Astrocyte (in vitro differentiated cells and primary cell): ENCODE measurements at regions not wholly inside any gene's neighbourhood (a gene's known extent, or its start where the extent isn't known, plus 50 kb on each side); places are given as distances from the start of the nearest gene placed in this dataset.

Experiments
- EZH2 ChIP-seq: IDR thresholded peaks from 2 replicates; pipeline ENCODE4 v1.6.1; 2012; ENCODE audit warnings: mild to moderate bottlenecking, low read length, inconsistent platforms; ENCODE audit not compliant: insufficient read depth
- TF ChIP-seq, protein P1 (sequence below): IDR thresholded peaks from 2 replicates; pipeline ENCODE4 v1.5.1; 2011; ENCODE audit warnings: low read depth, mild to moderate bottlenecking, inconsistent platforms, low read length, moderate library complexity; ENCODE audit not compliant: insufficient read depth

DNA sequence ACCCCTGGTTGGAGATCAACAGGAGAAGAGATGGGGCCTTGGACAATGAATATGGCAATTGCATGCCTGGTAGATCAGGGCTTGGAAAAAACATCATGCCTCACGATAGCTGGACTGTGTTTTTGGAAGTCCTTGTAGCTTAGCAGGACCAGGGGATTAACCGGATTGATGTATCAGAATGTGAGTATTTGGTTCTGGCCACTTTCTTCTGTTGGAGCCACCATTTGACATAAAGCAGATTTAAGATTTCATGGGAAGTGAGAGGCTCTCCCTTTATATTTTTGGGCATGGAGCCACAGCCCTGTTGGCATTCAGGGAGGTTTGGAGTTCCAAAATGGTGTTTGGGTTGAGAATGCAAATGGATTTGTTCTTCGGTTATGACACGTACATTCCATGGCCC, 424.7 kb upstream of the MAF start:
- TF ChIP-seq, protein P1, sequence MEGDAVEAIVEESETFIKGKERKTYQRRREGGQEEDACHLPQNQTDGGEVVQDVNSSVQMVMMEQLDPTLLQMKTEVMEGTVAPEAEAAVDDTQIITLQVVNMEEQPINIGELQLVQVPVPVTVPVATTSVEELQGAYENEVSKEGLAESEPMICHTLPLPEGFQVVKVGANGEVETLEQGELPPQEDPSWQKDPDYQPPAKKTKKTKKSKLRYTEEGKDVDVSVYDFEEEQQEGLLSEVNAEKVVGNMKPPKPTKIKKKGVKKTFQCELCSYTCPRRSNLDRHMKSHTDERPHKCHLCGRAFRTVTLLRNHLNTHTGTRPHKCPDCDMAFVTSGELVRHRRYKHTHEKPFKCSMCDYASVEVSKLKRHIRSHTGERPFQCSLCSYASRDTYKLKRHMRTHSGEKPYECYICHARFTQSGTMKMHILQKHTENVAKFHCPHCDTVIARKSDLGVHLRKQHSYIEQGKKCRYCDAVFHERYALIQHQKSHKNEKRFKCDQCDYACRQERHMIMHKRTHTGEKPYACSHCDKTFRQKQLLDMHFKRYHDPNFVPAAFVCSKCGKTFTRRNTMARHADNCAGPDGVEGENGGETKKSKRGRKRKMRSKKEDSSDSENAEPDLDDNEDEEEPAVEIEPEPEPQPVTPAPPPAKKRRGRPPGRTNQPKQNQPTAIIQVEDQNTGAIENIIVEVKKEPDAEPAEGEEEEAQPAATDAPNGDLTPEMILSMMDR = no peak
- no peak for TF ChIP-seq EZH2
